Tibial artery (tissue), 4 donors: ENCODE measurements at regions not wholly inside any gene's neighbourhood (a gene's known extent, or its start where the extent isn't known, plus 50 kb on each side); places are given as distances from the start of the nearest gene placed in this dataset.

Source experiments
- DNase-seq, 2 donors: peaks; one replicate each; pipeline ENCODE4 v3.0.0-alpha.2; 2019
- H3K27ac ChIP-seq, 2 donors: fragments of 200-600 bp; sonication (generic) in 1 of 2; 1 replicate in 1 of 2; 2 replicates in 1 of 2; pipeline ENCODE4 v1.5.1; 2018 to 2019; ENCODE audit warnings: mild to moderate bottlenecking in 1 of 2
- H3K27me3 ChIP-seq, 2 donors: fragments of 200-600 bp; sonication (generic) in 1 of 2; one replicate each; pipeline versions ENCODE4 v1.5.1 to v1.6.0; 2016 to 2019
- H3K36me3 ChIP-seq, 3 donors: fragments of 200-600 bp; sonication (generic) in 2 of 3; one replicate each; pipeline ENCODE4 v1.5.1; 2016 to 2019; ENCODE audit warnings: mild to moderate bottlenecking in 2 of 3
- H3K4me1 ChIP-seq, 4 donors: fragments of 200-600 bp; sonication (generic) in 2 of 4; 1 replicate in 3 of 4; 2 replicates in 1 of 4; pipeline ENCODE4 v1.5.1; 2016 to 2019
- H3K4me3 ChIP-seq, 2 donors: fragments of 200-600 bp; sonication (generic) in 1 of 2; 1 replicate in 1 of 2; 2 replicates in 1 of 2; pipeline ENCODE4 v1.5.1; 2018 to 2019; ENCODE audit warnings: mild to moderate bottlenecking in 2 of 2
- H3K9me3 ChIP-seq, 3 donors: fragments of 200-600 bp; sonication (generic) in 1 of 3; one replicate each; pipeline ENCODE4 v1.5.1; 2016 to 2019
- CTCF ChIP-seq, 2 experiments: fragments of 200-600 bp in 1 of 2; fragments of 450-650 bp in 1 of 2; IDR thresholded peaks; one replicate each; pipeline ENCODE4 v1.5.1; 2017 to 2019; ENCODE audit warnings: antibody characterized with exemption in 2 of 2, mild to moderate bottlenecking in 1 of 2, moderate library complexity in 1 of 2
- intact Hi-C: fragments of 100-400 bp; cut with DNase I; formaldehyde crosslinking; loops from one replicate; pipeline ENCODE4 v1.15.0; 2023; ENCODE audit warnings: low total_unique reads

- no peak for TF ChIP-seq CTCF (IDR thresholded peaks at IDR 0.05)
- Histone ChIP-seq H3K27ac (no peak overlapping the region), H3K36me3 (no peaks in the 10 kb centered on the region), H3K4me1 (no peaks in the 10 kb centered on the region), H3K27me3 (no peaks in the 10 kb centered on the region), H3K4me3 (no peak overlapping the region), H3K9me3 (no peaks in the 10 kb centered on the region)
- DNase-seq: no peak
- intact Hi-C loops: no loop called here
Observed at GRCh38 chr21:26655460-26655859, 82.4 kb upstream of the CYYR1 start.

- DNase-seq: no peak
- Histone ChIP-seq H3K36me3 (no peaks in the 10 kb centered on the region), H3K4me1 (no peaks in the 10 kb centered on the region), H3K27ac (no peak overlapping the region), H3K4me3 (no peak overlapping the region), H3K9me3 (no peaks in the 10 kb centered on the region), H3K27me3 (no peaks in the 10 kb centered on the region)
- intact Hi-C loops: no loop called here
- TF ChIP-seq CTCF (IDR thresholded peaks at IDR 0.05): no peak
Observed at GRCh38 chr21:26653430-26653829, 80.3 kb upstream of the CYYR1 start.

GRCh38 chr21:26652854-26653253 is 79.8 kb upstream of the CYYR1 start:
- DNase-seq: no peak
- Histone ChIP-seq H3K36me3 (no peaks in the 10 kb centered on the region), H3K9me3 (no peaks in the 10 kb centered on the region), H3K27me3 (no peaks in the 10 kb centered on the region), H3K4me3 (no peak overlapping the region), H3K27ac (no peak overlapping the region), H3K4me1 (no peaks in the 10 kb centered on the region)
- TF ChIP-seq CTCF (IDR thresholded peaks at IDR 0.05): no peak
- intact Hi-C loops: no loop called here

- H3K4me1 ChIP-seq: no peaks in the 10 kb centered on the region
- H3K9me3 ChIP-seq: no peaks in the 10 kb centered on the region
- H3K27ac ChIP-seq: no peak overlapping the region
- H3K4me3 ChIP-seq: no peak overlapping the region
- TF ChIP-seq CTCF (IDR thresholded peaks at IDR 0.05): no peak
- H3K27me3 ChIP-seq: no peaks in the 10 kb centered on the region
- H3K36me3 ChIP-seq: no peaks in the 10 kb centered on the region
- no peak for DNase-seq
- intact Hi-C loops: no loop called here
Observed at GRCh38 chr21:26641062-26641461, 68.0 kb upstream of the CYYR1 start.

- intact Hi-C loops: loop anchor here (10.0 kb wide), 1 partner anchor 58 kb away; no protein-coding TSS in a partner anchor
- no peak for DNase-seq
- Histone ChIP-seq H3K4me1 (no peaks in the 10 kb centered on the region), H3K36me3 (no peaks in the 10 kb centered on the region), H3K27me3 (no peaks in the 10 kb centered on the region), H3K4me3 (no peak overlapping the region), H3K9me3 (peaks cover 0 to 9% (median 5%) of the 10 kb centered on the region in 3 donors), H3K27ac (no peak overlapping the region)
- no peak for TF ChIP-seq CTCF (IDR thresholded peaks at IDR 0.05)
Observed at GRCh38 chr21:26637201-26637745, 64.2 kb upstream of the CYYR1 start.

GRCh38 chr21:26635681-26636080 is 62.6 kb upstream of the CYYR1 start:
- Histone ChIP-seq H3K36me3 (no peaks in the 10 kb centered on the region), H3K27ac (no peak overlapping the region), H3K4me1 (no peaks in the 10 kb centered on the region), H3K9me3 (peaks cover 0 to 11% (median 9%) of the 10 kb centered on the region in 3 donors), H3K27me3 (no peaks in the 10 kb centered on the region), H3K4me3 (no peak overlapping the region)
- intact Hi-C loops: loop anchor here (10.0 kb wide), 1 partner anchor 59 kb away; no protein-coding TSS in a partner anchor
- no peak for TF ChIP-seq CTCF (IDR thresholded peaks at IDR 0.05)
- DNase-seq: no peak
